ENCODE measurements at regions not wholly inside any gene's neighbourhood (a gene's known extent, or its start where the extent isn't known, plus 50 kb on each side); places are given as distances from the start of the nearest gene placed in this dataset.

DNA sequence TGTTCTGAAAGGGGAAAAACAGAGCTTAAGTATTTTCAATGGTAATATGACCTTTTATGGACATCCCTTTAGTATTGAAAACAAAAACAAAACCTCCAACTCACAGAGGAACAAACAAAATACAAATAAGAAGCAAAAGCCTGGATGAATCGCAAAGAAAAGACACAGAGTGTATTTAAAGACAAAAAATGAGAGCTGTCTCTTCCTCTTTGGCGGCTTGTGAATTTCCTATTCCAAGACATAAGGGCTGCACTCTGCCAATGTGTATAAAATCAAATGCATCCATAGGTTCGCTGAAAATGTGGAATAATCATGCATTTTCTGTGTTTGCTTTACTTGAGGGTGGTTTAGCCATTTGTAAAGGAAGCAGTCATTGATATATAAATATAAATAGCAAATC is 739.3 kb upstream of the ZNF608 start:
- TF ChIP-seq EZH2phosphoT487 (IDR thresholded peaks at IDR 0.05; ENCODE audit: borderline replicate concordance, low read length) = no peak
- TF ChIP-seq, protein P1, sequence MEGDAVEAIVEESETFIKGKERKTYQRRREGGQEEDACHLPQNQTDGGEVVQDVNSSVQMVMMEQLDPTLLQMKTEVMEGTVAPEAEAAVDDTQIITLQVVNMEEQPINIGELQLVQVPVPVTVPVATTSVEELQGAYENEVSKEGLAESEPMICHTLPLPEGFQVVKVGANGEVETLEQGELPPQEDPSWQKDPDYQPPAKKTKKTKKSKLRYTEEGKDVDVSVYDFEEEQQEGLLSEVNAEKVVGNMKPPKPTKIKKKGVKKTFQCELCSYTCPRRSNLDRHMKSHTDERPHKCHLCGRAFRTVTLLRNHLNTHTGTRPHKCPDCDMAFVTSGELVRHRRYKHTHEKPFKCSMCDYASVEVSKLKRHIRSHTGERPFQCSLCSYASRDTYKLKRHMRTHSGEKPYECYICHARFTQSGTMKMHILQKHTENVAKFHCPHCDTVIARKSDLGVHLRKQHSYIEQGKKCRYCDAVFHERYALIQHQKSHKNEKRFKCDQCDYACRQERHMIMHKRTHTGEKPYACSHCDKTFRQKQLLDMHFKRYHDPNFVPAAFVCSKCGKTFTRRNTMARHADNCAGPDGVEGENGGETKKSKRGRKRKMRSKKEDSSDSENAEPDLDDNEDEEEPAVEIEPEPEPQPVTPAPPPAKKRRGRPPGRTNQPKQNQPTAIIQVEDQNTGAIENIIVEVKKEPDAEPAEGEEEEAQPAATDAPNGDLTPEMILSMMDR (conservative IDR thresholded peaks at IDR 0.05; ENCODE audit: low read depth, low read length) = no peak
